ENCODE measurements at regions not wholly inside any gene's neighbourhood (a gene's known extent, or its start where the extent isn't known, plus 50 kb on each side); places are given as distances from the start of the nearest gene placed in this dataset.
"Not testable (repeated sequence)": the region's sequence is repeated elsewhere in the genome, so short reads cannot be mapped to it uniquely, and the experiment has no call there.

DNA sequence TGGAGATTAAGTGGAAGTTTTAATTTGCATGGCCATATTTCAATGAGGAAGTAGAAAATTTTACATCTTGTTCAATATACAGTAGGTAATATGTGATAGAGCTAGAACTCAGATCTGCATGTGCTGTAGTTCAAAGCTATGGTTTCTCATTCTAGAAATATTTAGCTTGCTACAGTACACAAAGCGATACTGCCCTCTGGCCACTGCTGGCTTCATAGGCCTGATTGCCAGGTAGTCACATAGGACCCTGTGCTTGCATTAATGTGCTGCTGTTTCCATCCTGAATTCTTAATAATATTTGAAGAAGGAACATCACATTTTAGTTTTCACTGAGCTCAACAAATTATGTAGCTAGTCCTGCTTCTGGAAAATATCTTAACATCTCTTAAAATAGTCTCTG, 87.0 kb downstream of the PLSCR2 start:
- peak; percentile 69 for ATAC-seq
- intact Hi-C loops (cut with DNase I, micrococcal nuclease), result no loop called here
- peak; percentile 32 to 39 for DNase-seq

- ATAC-seq (peak; percentile 97), DNase-seq (no peak)
- intact Hi-C loops (cut with DNase I, micrococcal nuclease), result no loop called here
These were observed 89.3 kb downstream of the PLSCR2 start for GRCh38 chr3:146380046-146380445.

- no peak for ATAC-seq
- intact Hi-C loops (cut with DNase I, micrococcal nuclease), result no loop called here
- no peak for DNase-seq
These were observed 94.1 kb downstream of the PLSCR2 start for GRCh38 chr3:146375219-146375618.

DNA sequence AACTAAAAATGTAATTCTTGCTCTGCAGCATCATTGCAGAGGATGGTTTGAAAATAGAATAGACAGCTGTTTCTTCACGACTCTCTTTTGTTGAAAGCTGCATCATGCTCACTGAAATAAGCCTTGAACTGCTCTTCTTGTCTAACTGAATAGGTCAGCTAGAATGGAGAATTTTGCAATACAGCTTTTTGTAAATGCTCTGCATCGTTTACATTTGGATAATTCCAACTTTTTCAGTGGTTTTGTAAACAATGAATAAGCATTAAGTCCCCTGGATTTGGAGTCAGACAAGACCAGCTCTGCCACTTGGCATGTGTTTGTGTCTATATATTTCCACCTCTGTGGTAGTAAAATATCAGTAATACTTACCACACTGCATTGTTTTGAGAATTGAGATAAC, 95.2 kb downstream of the PLSCR2 start:
- DNase-seq, result no peak

DNA sequence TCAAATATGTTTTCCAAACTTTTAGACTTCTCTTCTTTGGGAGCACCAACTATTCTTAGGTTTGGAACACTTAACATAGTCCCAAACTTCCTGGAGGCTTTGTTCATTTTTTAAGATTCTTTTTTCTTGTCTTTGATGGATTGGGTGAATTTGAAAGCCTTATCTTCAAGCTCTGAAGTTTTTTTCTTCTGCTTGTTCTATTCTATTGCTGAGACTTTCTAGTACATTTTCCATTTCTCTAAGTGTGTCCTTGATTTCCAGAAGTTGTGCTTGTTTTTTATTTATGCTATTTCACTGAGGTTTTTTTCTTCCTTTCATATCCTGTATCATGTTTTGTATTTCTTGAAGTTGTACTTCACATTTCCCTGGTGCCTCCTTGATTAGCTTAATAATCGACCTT, 97.5 kb downstream of the PLSCR2 start:
- intact Hi-C loops (cut with DNase I, micrococcal nuclease), result no loop called here
- DNase-seq, result no peak

More for the DNA sequence above, 95.2 kb downstream of the PLSCR2 start:
- ATAC-seq, result no peak
- intact Hi-C loops (cut with DNase I, micrococcal nuclease), result no loop called here

DNA sequence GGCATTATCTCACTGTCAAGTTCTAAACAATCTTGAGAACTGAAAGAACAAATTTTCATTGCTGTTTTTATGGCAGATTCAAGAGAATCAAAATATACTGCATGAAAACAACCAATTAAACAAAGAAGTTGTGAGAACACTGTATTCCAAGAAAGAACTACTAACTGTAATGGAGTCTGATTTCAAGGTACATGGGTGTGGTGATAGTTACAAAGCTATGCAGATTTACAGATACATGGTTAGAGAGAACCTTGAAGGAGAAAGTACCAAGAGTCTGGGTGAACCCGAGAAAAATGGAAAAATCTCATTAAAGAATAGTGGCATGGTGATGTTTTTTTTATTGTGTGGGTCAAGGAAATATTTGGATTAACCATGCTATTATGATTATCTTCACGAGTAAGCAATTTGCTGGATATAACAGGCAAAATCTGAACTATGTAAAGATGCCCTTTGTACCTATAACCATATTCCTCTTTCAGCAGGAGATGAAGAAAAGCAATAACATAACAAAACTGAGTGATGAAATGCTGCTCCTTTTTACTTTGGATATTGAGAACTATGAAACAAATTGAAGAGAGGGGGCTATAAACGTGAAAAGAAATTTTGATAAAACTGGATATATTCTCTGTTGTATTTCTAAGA, 100.4 kb downstream of the PLSCR2 start:
- intact Hi-C loops (cut with DNase I, micrococcal nuclease), result no loop called here
- peak; percentile 91 for ATAC-seq
- no peak for DNase-seq

More for the DNA sequence above, 97.5 kb downstream of the PLSCR2 start:
- no peak for ATAC-seq

GRCh38 chr3:146359841-146360240, 108.9 kb upstream of the PLSCR4 start:
- DNase-seq (no peak), ATAC-seq (no peak)
- intact Hi-C loops (cut with DNase I, micrococcal nuclease), result no loop called here

- ATAC-seq; intact Hi-C loops (cut with DNase I, micrococcal nuclease): not testable (repeated sequence)
These were observed 103.5 kb upstream of the PLSCR4 start for GRCh38 chr3:146354421-146354820.

GRCh38 chr3:146350852-146351251, 99.9 kb upstream of the PLSCR4 start:
- ATAC-seq (peak; percentile 88), DNase-seq (peak; percentile 39 to 68)
- intact Hi-C loops (cut with DNase I, micrococcal nuclease), result no loop called here

More at GRCh38 chr3:146354421-146354820, 103.5 kb upstream of the PLSCR4 start:
- DNase-seq, result not testable (repeated sequence)

GRCh38 chr3:146345900-146346299, 95.0 kb upstream of the PLSCR4 start:
- intact Hi-C loops (cut with DNase I, micrococcal nuclease), result no loop called here
- no peak for ATAC-seq

GRCh38 chr3:146343551-146343950, 92.6 kb upstream of the PLSCR4 start:
- DNase-seq (no peak), ATAC-seq (no peak)
- intact Hi-C loops (cut with DNase I, micrococcal nuclease), result no loop called here

More at GRCh38 chr3:146345900-146346299, 95.0 kb upstream of the PLSCR4 start:
- no peak for DNase-seq

DNA sequence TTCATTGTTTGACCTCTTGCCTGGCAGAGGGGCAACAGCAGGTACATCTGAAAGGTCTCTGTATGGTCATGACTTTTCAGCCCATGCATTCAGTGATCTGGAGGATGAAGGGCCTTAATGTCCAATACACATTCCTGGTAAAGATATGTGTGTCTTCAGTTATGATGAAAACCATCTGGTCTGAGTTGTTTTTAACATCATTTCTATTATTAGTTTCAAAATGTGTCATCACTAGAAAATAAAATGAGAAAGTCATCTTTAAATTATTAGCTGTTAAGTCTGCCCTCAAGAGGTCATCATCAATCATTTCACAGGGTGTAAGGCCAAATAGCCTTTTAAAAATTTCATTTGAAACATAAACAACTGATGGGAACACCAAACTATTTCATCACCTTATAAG, 92.1 kb upstream of the PLSCR4 start:
- no peak for ATAC-seq
- intact Hi-C loops (cut with DNase I, micrococcal nuclease), result no loop called here

GRCh38 chr3:146339349-146339748, 88.4 kb upstream of the PLSCR4 start:
- DNase-seq (no peak), ATAC-seq (no peak)
- intact Hi-C loops (cut with DNase I, micrococcal nuclease), result loop anchor here in 1 of 2 donors (10.0 kb wide), 1 partner anchor 235 kb away; no protein-coding TSS in a partner anchor

More for the DNA sequence above, 92.1 kb upstream of the PLSCR4 start:
- no peak for DNase-seq

DNA sequence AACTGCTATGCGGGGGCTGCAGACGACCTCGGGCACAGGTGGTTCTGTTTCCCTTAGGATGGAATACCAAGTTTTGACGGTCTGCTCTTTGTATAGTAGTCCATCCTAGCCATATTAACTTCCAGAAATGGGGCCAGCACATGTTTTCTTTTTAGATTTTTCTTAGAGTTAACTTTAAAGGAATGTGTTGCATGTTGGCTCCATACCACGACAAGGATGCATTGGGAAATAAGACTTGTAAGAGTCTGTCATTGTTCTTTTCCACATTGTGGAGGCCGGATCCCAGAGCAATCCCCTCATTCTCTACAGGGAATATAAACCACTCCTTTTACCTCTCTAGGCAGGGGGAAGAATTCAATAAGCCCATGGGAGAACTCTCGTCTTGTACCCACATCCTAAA, 87.1 kb upstream of the PLSCR4 start:
- intact Hi-C loops (cut with DNase I, micrococcal nuclease), result loop anchor here in 1 of 2 donors (10.0 kb wide), 1 partner anchor 237 kb away; no protein-coding TSS in a partner anchor
- DNase-seq (no peak), ATAC-seq (no peak)

GRCh38 chr3:146335386-146335785, 84.5 kb upstream of the PLSCR4 start:
- no peak for DNase-seq
- intact Hi-C loops (cut with DNase I, micrococcal nuclease), result loop anchor here in 1 of 2 donors (10.0 kb wide), 1 partner anchor 239 kb away; no protein-coding TSS in a partner anchor
- ATAC-seq, result no peak

GRCh38 chr3:146334151-146334550, 83.2 kb upstream of the PLSCR4 start:
- DNase-seq (peak in 1 of 2 donors; percentile 17), ATAC-seq (no peak)
- intact Hi-C loops (cut with DNase I, micrococcal nuclease), result loop anchor here in 1 of 2 donors (10.0 kb wide), 1 partner anchor 241 kb away; no protein-coding TSS in a partner anchor

GRCh38 chr3:146331967-146332366, 81.1 kb upstream of the PLSCR4 start:
- ATAC-seq (no peak), DNase-seq (no peak)
- intact Hi-C loops (cut with DNase I, micrococcal nuclease), result loop anchor here in 1 of 2 donors (10.0 kb wide), 1 partner anchor 243 kb away; no protein-coding TSS in a partner anchor

GRCh38 chr3:146326875-146327543, 76.1 kb upstream of the PLSCR4 start:
- ATAC-seq (peak; percentile 87), DNase-seq (peak in 1 of 2 donors; percentile 59)
- intact Hi-C loops (cut with DNase I, micrococcal nuclease), result loop anchor here in 1 of 2 donors (5.0 kb wide), 1 partner anchor 110 kb away; no protein-coding TSS in a partner anchor

DNA sequence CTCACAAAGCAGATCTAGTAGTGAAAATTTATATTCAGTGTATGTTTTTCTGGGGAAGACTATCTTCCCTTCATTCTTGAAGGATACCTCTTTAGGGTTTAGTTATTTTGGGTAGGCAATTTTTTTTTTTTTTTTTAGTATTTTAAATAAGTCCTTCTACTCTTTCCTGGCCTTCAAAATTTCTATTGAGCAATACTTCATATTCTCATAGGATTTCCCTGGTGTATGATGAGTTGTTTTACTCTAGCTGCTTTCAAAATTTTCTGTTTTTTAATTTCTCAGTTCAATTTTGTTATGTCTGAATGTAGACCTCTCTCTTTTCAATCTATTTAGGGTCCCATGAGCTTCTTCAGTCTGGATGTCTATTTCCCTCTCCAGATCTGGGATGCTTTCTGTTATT, 74.3 kb upstream of the PLSCR4 start:
- no peak for DNase-seq
- intact Hi-C loops (cut with DNase I, micrococcal nuclease), result loop anchor here in 1 of 2 donors (5.0 kb wide), 1 partner anchor 108 kb away; no protein-coding TSS in a partner anchor
- ATAC-seq, result no peak
